AML-193 (cell line): ENCODE measurements at regions not wholly inside any gene's neighbourhood (a gene's known extent, or its start where the extent isn't known, plus 50 kb on each side); places are given as distances from the start of the nearest gene placed in this dataset.
"Not testable (repeated sequence)": the region's sequence is repeated elsewhere in the genome, so short reads cannot be mapped to it uniquely, and the experiment has no call there.

Experiments
- DNase-seq, 2 experiments: peaks; one replicate each; lab custom pipeline; 2025; lab: John Stamatoyannopoulos, UW

- DNase-seq = no peak
Measured at GRCh38 chr14:105903971-105904370, 377.6 kb downstream of the TMEM121 start.

- no peak for DNase-seq
Measured at GRCh38 chr14:105904379-105904778, 378.0 kb downstream of the TMEM121 start.

- no peak for DNase-seq
Measured at GRCh38 chr14:105905456-105905855, 379.1 kb downstream of the TMEM121 start.

GRCh38 chr14:105907276-105907675 is 380.9 kb downstream of the TMEM121 start:
- no peak for DNase-seq

GRCh38 chr14:105908006-105908405 is 381.6 kb downstream of the TMEM121 start:
- DNase-seq = no peak

- DNase-seq = no peak
Measured at GRCh38 chr14:105908481-105908911, 382.1 kb downstream of the TMEM121 start.

GRCh38 chr14:105909046-105909827 is 382.9 kb downstream of the TMEM121 start:
- DNase-seq = no peak

- DNase-seq = not testable (repeated sequence)
Measured at GRCh38 chr14:105909828-105910120, 383.4 kb downstream of the TMEM121 start.

- DNase-seq = no peak
Measured at GRCh38 chr14:105910426-105910825, 384.0 kb downstream of the TMEM121 start.

GRCh38 chr14:105911006-105911847 is 384.8 kb downstream of the TMEM121 start:
- no peak for DNase-seq

GRCh38 chr14:105911848-105912292 is 385.5 kb downstream of the TMEM121 start:
- not testable (repeated sequence) for DNase-seq

- no peak for DNase-seq
Measured at GRCh38 chr14:105912641-105913180, 386.3 kb downstream of the TMEM121 start.

GRCh38 chr14:105913221-105913620 is 386.8 kb downstream of the TMEM121 start:
- no peak for DNase-seq

- no peak for DNase-seq
Measured at GRCh38 chr14:105913861-105914260, 387.5 kb downstream of the TMEM121 start.

GRCh38 chr14:105914281-105914680 is 387.9 kb downstream of the TMEM121 start:
- DNase-seq = not testable (repeated sequence)

- no peak for DNase-seq
Measured at GRCh38 chr14:105914738-105915385, 388.5 kb downstream of the TMEM121 start.

- DNase-seq = not testable (repeated sequence)
Measured at GRCh38 chr14:105915546-105915945, 389.2 kb downstream of the TMEM121 start.

- not testable (repeated sequence) for DNase-seq
Measured at GRCh38 chr14:105917136-105917932, 391.0 kb downstream of the TMEM121 start.

- no peak for DNase-seq
Measured at GRCh38 chr14:105917933-105918436, 391.6 kb downstream of the TMEM121 start.

GRCh38 chr14:105918496-105919262 is 392.3 kb downstream of the TMEM121 start:
- no peak for DNase-seq
